ENCODE measurements at regions not wholly inside any gene's neighbourhood (a gene's known extent, or its start where the extent isn't known, plus 50 kb on each side); places are given as distances from the start of the nearest gene placed in this dataset.

DNA sequence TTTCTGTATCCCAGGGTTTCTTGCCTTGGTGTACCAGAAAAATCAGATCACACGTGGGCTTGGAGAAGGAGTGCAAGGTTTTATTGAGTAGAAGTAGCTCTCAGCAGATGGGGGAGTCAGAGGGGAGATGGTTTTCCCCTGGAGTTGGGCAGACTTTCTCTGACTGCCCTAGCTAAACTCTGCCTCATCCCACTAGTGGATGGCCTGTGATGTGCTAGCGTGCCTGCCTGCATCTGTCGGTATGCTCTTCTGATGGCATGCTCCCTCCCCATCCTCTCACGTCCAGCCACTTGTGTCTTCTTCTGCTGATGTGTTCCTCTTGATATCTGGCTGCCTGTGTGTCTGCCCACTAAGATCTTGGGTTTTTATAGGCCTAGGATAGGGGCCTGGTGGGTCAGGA, 616.1 kb upstream of the RGMB start:
- Mint-ChIP-seq H3K27me3 (ENCODE audit: unreplicated experiment) (no peaks in the 10 kb centered on the region), H3K4me1 (ENCODE audit: unreplicated experiment) (no peaks in the 10 kb centered on the region), H3K9me3 (ENCODE audit: unreplicated experiment) (peaks cover 4% of the 10 kb centered on the region), H3K36me3 (ENCODE audit: unreplicated experiment) (no peaks in the 10 kb centered on the region), H3K4me3 (ENCODE audit: unreplicated experiment) (no peak overlapping the region), H3K27ac (ENCODE audit: unreplicated experiment) (no peak overlapping the region)
- TF ChIP-seq, protein P1, sequence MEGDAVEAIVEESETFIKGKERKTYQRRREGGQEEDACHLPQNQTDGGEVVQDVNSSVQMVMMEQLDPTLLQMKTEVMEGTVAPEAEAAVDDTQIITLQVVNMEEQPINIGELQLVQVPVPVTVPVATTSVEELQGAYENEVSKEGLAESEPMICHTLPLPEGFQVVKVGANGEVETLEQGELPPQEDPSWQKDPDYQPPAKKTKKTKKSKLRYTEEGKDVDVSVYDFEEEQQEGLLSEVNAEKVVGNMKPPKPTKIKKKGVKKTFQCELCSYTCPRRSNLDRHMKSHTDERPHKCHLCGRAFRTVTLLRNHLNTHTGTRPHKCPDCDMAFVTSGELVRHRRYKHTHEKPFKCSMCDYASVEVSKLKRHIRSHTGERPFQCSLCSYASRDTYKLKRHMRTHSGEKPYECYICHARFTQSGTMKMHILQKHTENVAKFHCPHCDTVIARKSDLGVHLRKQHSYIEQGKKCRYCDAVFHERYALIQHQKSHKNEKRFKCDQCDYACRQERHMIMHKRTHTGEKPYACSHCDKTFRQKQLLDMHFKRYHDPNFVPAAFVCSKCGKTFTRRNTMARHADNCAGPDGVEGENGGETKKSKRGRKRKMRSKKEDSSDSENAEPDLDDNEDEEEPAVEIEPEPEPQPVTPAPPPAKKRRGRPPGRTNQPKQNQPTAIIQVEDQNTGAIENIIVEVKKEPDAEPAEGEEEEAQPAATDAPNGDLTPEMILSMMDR (IDR thresholded peaks at IDR 0.05) = no peak
- no peak for DNase-seq (ENCODE audit: extremely low spot score, unreplicated experiment)

DNA sequence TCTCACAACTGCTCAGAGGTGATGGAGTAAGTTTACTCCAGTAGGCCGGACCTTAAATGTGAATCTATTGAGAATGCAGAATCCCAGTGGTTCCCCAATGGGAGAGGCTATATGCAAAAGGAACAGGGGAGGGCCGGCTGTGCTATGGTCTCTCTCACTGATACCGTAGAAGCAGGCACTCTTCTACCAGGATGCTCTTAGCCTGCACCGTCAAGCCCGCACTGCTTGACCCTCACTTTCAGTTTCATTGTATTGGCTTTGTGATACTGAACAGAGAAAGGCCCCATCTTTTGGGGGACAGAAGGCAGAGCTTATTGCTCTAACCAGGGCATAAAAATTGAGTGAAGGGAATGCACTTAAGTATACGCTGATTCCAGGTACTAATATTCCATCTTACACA, 615.0 kb upstream of the RGMB start:
- peaks cover 4% of the 10 kb centered on the region for H3K9me3 Mint-ChIP-seq (ENCODE audit: unreplicated experiment)
- no peaks in the 10 kb centered on the region for H3K36me3 Mint-ChIP-seq (ENCODE audit: unreplicated experiment)
- TF ChIP-seq, protein P1 (IDR thresholded peaks at IDR 0.05) = no peak
- DNase-seq (ENCODE audit: extremely low spot score, unreplicated experiment) = no peak
- no peak overlapping the region for H3K27ac Mint-ChIP-seq (ENCODE audit: unreplicated experiment)
- H3K4me3 Mint-ChIP-seq (ENCODE audit: unreplicated experiment) = no peak overlapping the region
- H3K27me3 Mint-ChIP-seq (ENCODE audit: unreplicated experiment) = no peaks in the 10 kb centered on the region
- no peaks in the 10 kb centered on the region for H3K4me1 Mint-ChIP-seq (ENCODE audit: unreplicated experiment)

DNA sequence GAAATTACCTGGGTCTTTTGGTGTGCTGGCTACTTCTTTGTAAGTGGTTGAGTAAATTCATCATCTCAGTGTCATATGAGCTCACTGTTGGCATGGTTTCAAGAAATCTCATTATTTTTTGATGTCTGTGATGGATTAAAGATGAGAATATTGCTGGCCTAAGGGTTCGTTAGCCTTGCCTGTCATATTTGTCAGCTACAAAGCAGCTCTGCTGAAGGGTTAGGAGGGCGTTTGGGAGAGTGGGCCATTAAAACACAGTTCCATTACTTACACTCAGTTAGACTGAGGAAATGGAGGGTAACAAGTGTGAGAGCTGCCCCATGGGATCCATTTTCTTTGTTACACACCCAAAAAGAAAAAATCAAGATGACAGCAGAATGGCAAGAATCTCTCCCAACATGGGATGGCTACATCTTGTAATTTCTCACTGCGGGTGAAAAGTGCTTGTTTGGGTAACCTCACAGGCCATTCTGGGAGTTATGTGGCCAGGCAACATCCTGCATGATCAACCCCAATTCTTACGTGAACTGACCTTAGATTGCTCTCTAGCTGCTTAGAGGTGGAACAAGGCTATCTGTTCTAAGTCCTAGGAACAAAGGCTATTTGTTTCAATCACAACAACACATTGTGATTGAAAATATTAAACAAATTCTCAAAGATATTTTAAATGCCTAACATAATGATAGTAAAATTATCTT, 609.5 kb upstream of the RGMB start:
- Mint-ChIP-seq H3K27me3 (ENCODE audit: unreplicated experiment) (no peaks in the 10 kb centered on the region), H3K9me3 (ENCODE audit: unreplicated experiment) (peaks cover 4% of the 10 kb centered on the region), H3K4me3 (ENCODE audit: unreplicated experiment) (no peak overlapping the region), H3K27ac (ENCODE audit: unreplicated experiment) (no peak overlapping the region), H3K4me1 (ENCODE audit: unreplicated experiment) (no peaks in the 10 kb centered on the region), H3K36me3 (ENCODE audit: unreplicated experiment) (no peaks in the 10 kb centered on the region)
- no peak for DNase-seq (ENCODE audit: extremely low spot score, unreplicated experiment)
- TF ChIP-seq, protein P1 (IDR thresholded peaks at IDR 0.05) = no peak

DNA sequence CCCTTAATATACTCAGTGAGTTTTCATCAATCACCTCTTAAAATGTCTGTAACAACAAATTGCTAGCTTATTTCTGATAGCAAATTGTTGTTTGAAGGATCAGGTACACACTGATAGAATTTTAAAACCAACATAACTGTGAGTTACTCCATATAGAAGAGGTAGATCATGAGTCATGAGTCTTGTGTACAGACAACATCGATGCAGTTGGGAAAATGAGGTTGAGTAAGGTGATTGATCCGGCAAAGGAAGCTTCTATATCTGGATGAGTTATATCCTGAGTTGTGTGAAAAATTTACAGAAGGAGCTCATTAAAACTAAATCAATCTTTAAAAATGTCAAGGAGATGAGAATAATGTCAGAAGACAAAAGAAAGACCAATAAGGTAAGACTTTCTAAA, 604.6 kb upstream of the RGMB start:
- TF ChIP-seq, protein P1 (IDR thresholded peaks at IDR 0.05) = no peak
- no peak for DNase-seq (ENCODE audit: extremely low spot score, unreplicated experiment)
- Mint-ChIP-seq H3K27ac (ENCODE audit: unreplicated experiment) (no peak overlapping the region), H3K4me3 (ENCODE audit: unreplicated experiment) (no peak overlapping the region), H3K9me3 (ENCODE audit: unreplicated experiment) (no peaks in the 10 kb centered on the region), H3K27me3 (ENCODE audit: unreplicated experiment) (no peaks in the 10 kb centered on the region), H3K36me3 (ENCODE audit: unreplicated experiment) (no peaks in the 10 kb centered on the region), H3K4me1 (ENCODE audit: unreplicated experiment) (no peaks in the 10 kb centered on the region)

DNA sequence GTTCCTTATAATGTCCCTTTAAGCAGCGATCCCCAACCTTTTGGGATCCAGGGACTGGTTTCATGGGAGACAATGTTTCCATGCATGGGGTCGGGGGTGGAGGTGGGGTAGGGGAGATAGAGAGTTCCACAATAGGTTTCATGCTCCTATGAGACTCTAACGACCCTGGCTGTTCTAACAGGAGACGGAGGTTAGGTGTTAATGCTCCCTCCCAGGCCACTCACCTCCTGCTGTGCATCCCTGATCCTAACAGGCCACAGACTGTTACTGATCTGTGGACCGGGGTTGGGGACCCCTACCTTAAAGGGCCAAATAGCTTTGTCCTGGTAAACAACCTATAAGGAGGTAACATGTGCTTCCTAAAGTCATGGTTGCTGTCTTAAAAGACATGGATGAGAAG, 602.5 kb upstream of the RGMB start:
- no peaks in the 10 kb centered on the region for H3K36me3 Mint-ChIP-seq (ENCODE audit: unreplicated experiment)
- TF ChIP-seq, protein P1 (IDR thresholded peaks at IDR 0.05) = no peak
- H3K4me3 Mint-ChIP-seq (ENCODE audit: unreplicated experiment) = no peak overlapping the region
- H3K27me3 Mint-ChIP-seq (ENCODE audit: unreplicated experiment) = no peaks in the 10 kb centered on the region
- H3K9me3 Mint-ChIP-seq (ENCODE audit: unreplicated experiment) = no peaks in the 10 kb centered on the region
- H3K4me1 Mint-ChIP-seq (ENCODE audit: unreplicated experiment) = no peaks in the 10 kb centered on the region
- no peak for DNase-seq (ENCODE audit: extremely low spot score, unreplicated experiment)
- H3K27ac Mint-ChIP-seq (ENCODE audit: unreplicated experiment) = no peak overlapping the region

Data from osteocyte (in vitro differentiated cells).